SKM-1 (cell line): ENCODE measurements at regions not wholly inside any gene's neighbourhood (a gene's known extent, or its start where the extent isn't known, plus 50 kb on each side); places are given as distances from the start of the nearest gene placed in this dataset.

Experiments used
- DNase-seq: peaks from one replicate; lab custom pipeline; 2025; ENCODE audit not compliant: unreplicated experiment; lab: John Stamatoyannopoulos, UW

DNA sequence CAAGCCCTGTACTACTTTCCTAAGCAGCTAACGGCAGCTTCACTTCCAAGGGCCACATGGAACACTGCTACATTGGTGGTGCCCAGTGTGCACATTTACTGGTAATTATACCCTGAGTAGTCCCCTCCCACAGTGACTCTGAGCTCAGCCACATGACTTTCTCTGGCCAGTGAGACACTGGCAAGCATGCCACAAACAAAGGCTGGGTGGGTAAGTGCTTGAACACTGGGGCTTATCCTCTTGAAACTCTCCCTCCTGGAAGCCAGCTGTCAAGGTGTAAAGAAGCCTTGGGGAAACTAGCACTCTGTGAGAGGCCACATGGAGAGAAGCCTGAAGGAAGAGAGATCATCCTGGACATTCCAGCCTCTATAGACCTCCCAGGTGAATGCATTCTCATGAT is 54.4 kb upstream of the DRD2 start:
- DNase-seq, result no peak

DNA sequence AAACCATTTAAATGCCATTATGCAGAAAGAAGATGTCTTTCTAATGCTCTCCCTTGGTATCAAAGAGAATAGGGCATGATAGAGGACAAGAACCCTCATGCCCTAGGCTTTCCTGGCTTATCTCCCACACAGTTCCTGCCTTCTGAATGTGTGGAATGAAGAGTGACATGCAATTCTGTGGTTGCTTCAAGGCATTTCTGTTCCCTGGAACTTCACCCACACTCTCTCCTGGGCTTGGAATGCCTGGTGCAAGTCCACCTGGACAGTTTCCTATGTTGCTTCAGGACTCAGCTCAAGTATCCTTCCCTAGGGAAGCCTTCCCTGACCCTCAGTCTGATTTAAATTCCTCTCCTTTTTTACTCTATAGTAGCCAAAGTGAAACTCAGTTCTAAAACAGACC is 53.8 kb upstream of the DRD2 start:
- no peak for DNase-seq

GRCh38 chr11:113526521-113526920 is 51.3 kb upstream of the DRD2 start:
- no peak for DNase-seq
